ENCODE measurements at regions not wholly inside any gene's neighbourhood (a gene's known extent, or its start where the extent isn't known, plus 50 kb on each side); places are given as distances from the start of the nearest gene placed in this dataset.
"Not testable (repeated sequence)": the region's sequence is repeated elsewhere in the genome, so short reads cannot be mapped to it uniquely, and the experiment has no call there.

DNA sequence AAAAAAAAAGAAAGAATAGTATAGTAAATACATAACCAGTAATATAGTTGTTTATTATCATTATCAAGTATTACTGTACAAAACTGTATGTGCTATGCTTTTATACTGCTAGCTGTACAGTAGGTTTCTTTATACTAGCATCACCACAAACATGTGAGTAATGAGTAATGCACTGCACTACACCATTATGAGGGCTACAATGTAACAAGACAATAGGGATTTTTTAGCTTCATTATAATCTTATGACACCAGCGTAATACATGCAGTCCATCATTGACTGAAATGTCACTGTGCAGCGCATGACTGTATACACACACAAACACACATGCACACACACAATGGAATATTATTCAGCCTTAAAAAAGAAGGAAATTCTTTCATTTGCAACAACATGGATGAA, 111.5 kb upstream of the ZBED5 start:
- no peak for DNase-seq
- H3K36me3 ChIP-seq (replicated peaks in 1 of 2; ENCODE audit: insufficient read depth in 1 of 2, low read depth in 2 of 2), result no peaks in the 10 kb centered on the region
- H3K4me1 ChIP-seq, result no peaks in the 10 kb centered on the region
- 95 to 98% methylated on average over 2 of the region's 2 CpGs for WGBS, 2 donors
- TF ChIP-seq, protein P1, sequence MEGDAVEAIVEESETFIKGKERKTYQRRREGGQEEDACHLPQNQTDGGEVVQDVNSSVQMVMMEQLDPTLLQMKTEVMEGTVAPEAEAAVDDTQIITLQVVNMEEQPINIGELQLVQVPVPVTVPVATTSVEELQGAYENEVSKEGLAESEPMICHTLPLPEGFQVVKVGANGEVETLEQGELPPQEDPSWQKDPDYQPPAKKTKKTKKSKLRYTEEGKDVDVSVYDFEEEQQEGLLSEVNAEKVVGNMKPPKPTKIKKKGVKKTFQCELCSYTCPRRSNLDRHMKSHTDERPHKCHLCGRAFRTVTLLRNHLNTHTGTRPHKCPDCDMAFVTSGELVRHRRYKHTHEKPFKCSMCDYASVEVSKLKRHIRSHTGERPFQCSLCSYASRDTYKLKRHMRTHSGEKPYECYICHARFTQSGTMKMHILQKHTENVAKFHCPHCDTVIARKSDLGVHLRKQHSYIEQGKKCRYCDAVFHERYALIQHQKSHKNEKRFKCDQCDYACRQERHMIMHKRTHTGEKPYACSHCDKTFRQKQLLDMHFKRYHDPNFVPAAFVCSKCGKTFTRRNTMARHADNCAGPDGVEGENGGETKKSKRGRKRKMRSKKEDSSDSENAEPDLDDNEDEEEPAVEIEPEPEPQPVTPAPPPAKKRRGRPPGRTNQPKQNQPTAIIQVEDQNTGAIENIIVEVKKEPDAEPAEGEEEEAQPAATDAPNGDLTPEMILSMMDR (IDR thresholded peaks at IDR 0.05), result no peak
- no peak for TF ChIP-seq POLR2A (IDR thresholded peaks at IDR 0.05)
- H3K27ac ChIP-seq, result no peak overlapping the region
- H3K4me3 ChIP-seq, result no peak overlapping the region
- ATAC-seq, result no peak
- intact Hi-C loops (cut with DNase I), result no loop called here
- no peaks in the 10 kb centered on the region for H3K27me3 ChIP-seq
- no peaks in the 10 kb centered on the region for H3K9me3 ChIP-seq

DNA sequence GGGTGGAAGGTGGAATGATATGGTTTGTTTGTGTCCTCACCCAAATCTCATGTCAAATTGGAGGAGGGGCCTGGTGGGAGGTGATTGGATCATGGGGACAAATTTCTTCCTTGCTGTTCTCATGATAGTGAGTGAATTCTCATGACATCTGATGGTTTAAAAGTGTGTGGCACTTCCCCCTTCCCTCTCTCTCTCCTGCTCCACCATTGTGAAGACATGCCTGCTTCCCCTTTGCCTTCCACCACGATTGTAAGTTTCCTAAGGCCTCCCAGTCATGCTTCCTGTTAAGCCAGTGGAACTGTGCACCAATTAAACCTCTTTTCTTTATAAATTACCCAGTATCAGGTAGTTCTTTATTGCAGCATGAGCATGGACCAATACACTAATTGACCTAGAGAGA, 99.0 kb upstream of the ZBED5 start:
- WGBS, 2 donors, result 43 to 53% methylated on average over 1 of the region's 1 CpG
- ATAC-seq; H3K27me3 ChIP-seq; H3K4me3 ChIP-seq; H3K36me3 ChIP-seq (replicated peaks in 1 of 2; ENCODE audit: insufficient read depth in 1 of 2, low read depth in 2 of 2); H3K27ac ChIP-seq; H3K9me3 ChIP-seq; DNase-seq; intact Hi-C loops (cut with DNase I); H3K4me1 ChIP-seq: not testable (repeated sequence)

DNA sequence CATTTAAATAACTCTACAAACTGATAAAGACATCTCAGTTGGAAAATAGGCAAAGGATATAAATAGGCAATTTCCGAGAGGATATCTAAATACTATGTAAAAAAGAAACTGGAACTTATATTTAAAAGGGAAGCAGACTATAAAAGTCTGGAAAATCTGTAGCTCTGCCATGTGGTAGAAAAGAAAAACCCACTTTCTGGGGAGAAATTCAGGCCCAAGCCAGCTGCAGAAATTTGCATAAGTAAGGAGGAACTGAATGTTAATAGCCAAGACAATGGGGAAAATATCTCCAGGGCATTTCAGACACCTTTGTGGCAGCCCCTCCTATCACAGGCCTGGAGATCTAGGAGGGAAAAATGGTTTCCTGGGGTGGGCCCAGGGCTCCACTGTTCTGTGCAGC, 97.8 kb upstream of the ZBED5 start:
- no peaks in the 10 kb centered on the region for H3K9me3 ChIP-seq
- no peak for TF ChIP-seq POLR2A (IDR thresholded peaks at IDR 0.05)
- TF ChIP-seq, protein P1 (IDR thresholded peaks at IDR 0.05), result no peak
- H3K4me3 ChIP-seq, result no peak overlapping the region
- no peaks in the 10 kb centered on the region for H3K27me3 ChIP-seq
- WGBS, 2 donors, result 65 to 71% methylated on average over 1 of the region's 1 CpG
- DNase-seq (no peak), ATAC-seq (no peak)
- no peak overlapping the region for H3K27ac ChIP-seq
- intact Hi-C loops (cut with DNase I), result no loop called here
- no peaks in the 10 kb centered on the region for H3K4me1 ChIP-seq
- no peaks in the 10 kb centered on the region for H3K36me3 ChIP-seq (replicated peaks in 1 of 2; ENCODE audit: insufficient read depth in 1 of 2, low read depth in 2 of 2)

DNA sequence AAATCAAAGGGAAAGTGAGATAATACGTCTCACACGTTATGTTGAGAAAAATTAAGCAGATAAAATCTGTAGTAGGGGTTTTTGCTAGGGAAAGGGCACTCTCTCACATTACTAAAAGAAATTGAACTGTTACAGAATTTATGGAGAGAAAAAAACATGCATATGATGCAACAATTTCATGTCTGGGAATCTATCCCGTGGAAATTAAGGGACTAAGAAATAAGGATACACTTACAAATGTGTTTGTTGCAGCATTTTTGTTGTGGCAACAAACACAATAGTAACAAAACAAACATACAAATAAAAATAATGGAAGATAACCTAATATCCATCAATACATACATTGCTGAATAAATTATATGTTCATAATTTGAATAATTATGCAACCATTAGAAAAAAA, 96.3 kb upstream of the ZBED5 start:
- H3K36me3 ChIP-seq (replicated peaks in 1 of 2; ENCODE audit: insufficient read depth in 1 of 2, low read depth in 2 of 2), result no peaks in the 10 kb centered on the region
- no peaks in the 10 kb centered on the region for H3K27me3 ChIP-seq
- intact Hi-C loops (cut with DNase I), result no loop called here
- WGBS, 2 donors, result 74 to 83% methylated on average over 3 of the region's 3 CpGs
- no peak for ATAC-seq
- DNase-seq, result no peak
- no peaks in the 10 kb centered on the region for H3K4me1 ChIP-seq
- TF ChIP-seq, protein P1 (IDR thresholded peaks at IDR 0.05), result no peak
- TF ChIP-seq POLR2A (IDR thresholded peaks at IDR 0.05), result no peak
- H3K27ac ChIP-seq, result no peak overlapping the region
- H3K4me3 ChIP-seq, result no peak overlapping the region
- H3K9me3 ChIP-seq, result no peaks in the 10 kb centered on the region

DNA sequence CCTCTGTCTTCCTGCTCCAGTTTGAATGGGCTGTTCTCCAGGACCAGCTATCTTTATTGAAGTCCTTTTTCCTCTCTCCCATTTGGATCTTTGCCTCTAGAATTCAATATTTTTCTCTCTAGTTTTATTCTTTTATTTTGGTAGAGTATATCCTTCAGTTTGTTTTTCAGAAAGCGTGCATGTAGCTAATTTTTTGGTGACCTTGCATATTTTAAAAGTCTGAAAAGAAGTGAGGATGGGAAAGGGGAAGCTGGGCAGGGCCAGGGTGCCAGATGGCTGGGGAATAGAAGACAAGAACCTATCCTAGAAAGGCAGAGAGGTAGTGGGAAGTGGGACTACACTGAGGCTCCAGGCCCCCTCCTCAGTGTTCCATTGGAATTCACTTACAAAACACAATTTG, 95.0 kb upstream of the ZBED5 start:
- intact Hi-C loops (cut with DNase I), result no loop called here
- no peak overlapping the region for H3K27ac ChIP-seq
- ATAC-seq (no peak), DNase-seq (no peak)
- H3K9me3 ChIP-seq, result no peaks in the 10 kb centered on the region
- 0% methylated on average over 1 of the region's 1 CpG for WGBS, 2 donors
- TF ChIP-seq, protein P1 (IDR thresholded peaks at IDR 0.05), result no peak
- TF ChIP-seq POLR2A (IDR thresholded peaks at IDR 0.05), result no peak
- H3K4me3 ChIP-seq, result no peak overlapping the region
- no peaks in the 10 kb centered on the region for H3K27me3 ChIP-seq
- no peaks in the 10 kb centered on the region for H3K36me3 ChIP-seq (replicated peaks in 1 of 2; ENCODE audit: insufficient read depth in 1 of 2, low read depth in 2 of 2)
- no peaks in the 10 kb centered on the region for H3K4me1 ChIP-seq

DNA sequence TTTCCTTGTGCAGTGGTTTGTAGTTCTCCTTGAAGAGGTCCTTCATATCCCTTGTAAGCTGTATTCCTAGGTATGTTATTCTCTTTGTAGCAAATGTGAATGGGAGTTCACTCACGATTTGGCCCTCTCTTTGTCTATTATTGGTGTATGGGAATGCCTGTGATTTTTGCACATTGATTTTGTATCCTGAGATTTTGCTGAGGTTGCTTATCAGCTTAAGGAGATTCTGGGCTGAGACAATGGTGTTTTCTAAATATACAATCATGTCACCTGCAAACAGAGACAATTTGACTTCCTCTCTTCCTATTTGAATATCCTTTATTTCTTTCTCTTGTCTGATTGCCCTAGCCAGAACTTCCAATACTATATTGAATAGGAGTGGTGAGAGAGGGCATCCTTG, 90.1 kb upstream of the ZBED5 start:
- intact Hi-C loops (cut with DNase I); H3K4me1 ChIP-seq; H3K36me3 ChIP-seq (replicated peaks in 1 of 2; ENCODE audit: insufficient read depth in 1 of 2, low read depth in 2 of 2); H3K9me3 ChIP-seq; H3K4me3 ChIP-seq; H3K27ac ChIP-seq; ATAC-seq; H3K27me3 ChIP-seq; DNase-seq: not testable (repeated sequence)
- 30 to 47% methylated on average over 1 of the region's 1 CpG for WGBS, 2 donors
